HG02981 (cell line): ENCODE measurements at regions not wholly inside any gene's neighbourhood (a gene's known extent, or its start where the extent isn't known, plus 50 kb on each side); places are given as distances from the start of the nearest gene placed in this dataset.

Experiments
- ATAC-seq: cut with Tn5 transposase; IDR thresholded peaks from one replicate; pipeline ENCODE4 v1.9.1; 2021; ENCODE audit warnings: mild to moderate bottlenecking, moderate library complexity; ENCODE audit not compliant: unreplicated experiment

GRCh38 chr3:193844472-193844871 is 251.5 kb downstream of the OPA1 start:
- no peak for ATAC-seq

- ATAC-seq = no peak
Measured at GRCh38 chr3:193845144-193845543, 252.1 kb downstream of the OPA1 start.

- ATAC-seq = no peak
Measured at GRCh38 chr3:193846569-193846968, 253.6 kb downstream of the OPA1 start.

GRCh38 chr3:193847402-193847801 is 254.4 kb downstream of the OPA1 start:
- no peak for ATAC-seq

- ATAC-seq = no peak
Measured at GRCh38 chr3:193848547-193848946, 255.5 kb downstream of the OPA1 start.

GRCh38 chr3:193850084-193850619 is 257.1 kb downstream of the OPA1 start:
- ATAC-seq = no peak

- no peak for ATAC-seq
Measured at GRCh38 chr3:193851428-193851847, 258.4 kb downstream of the OPA1 start.

- ATAC-seq = no peak
Measured at GRCh38 chr3:193851941-193852674, 259.1 kb downstream of the OPA1 start.

GRCh38 chr3:193852901-193853300 is 259.9 kb downstream of the OPA1 start:
- no peak for ATAC-seq

GRCh38 chr3:193853511-193854219 is 260.7 kb downstream of the OPA1 start:
- no peak for ATAC-seq

GRCh38 chr3:193857996-193858395 is 265.0 kb downstream of the OPA1 start:
- ATAC-seq = no peak

GRCh38 chr3:193859195-193859594 is 266.2 kb downstream of the OPA1 start:
- ATAC-seq = no peak

- no peak for ATAC-seq
Measured at GRCh38 chr3:193861012-193861411, 268.0 kb downstream of the OPA1 start.

GRCh38 chr3:193862843-193863242 is 269.8 kb downstream of the OPA1 start:
- ATAC-seq = no peak

- ATAC-seq = no peak
Measured at GRCh38 chr3:193863657-193864357, 270.8 kb downstream of the OPA1 start.

- ATAC-seq = peak; percentile 89
Measured at GRCh38 chr3:193865339-193865738, 270.6 kb upstream of the HES1 start.

- no peak for ATAC-seq
Measured at GRCh38 chr3:193865896-193866480, 270.0 kb upstream of the HES1 start.

- no peak for ATAC-seq
Measured at GRCh38 chr3:193868590-193868989, 267.4 kb upstream of the HES1 start.

GRCh38 chr3:193869221-193870201 is 266.4 kb upstream of the HES1 start:
- ATAC-seq = no peak
